GM11168 (cell line): ENCODE measurements at regions not wholly inside any gene's neighbourhood (a gene's known extent, or its start where the extent isn't known, plus 50 kb on each side); places are given as distances from the start of the nearest gene placed in this dataset.

Experiments
- in situ Hi-C: fragments of 300-500 bp; cut with MboI; formaldehyde crosslinking; loops from one replicate; pipeline ENCODE4 v1.12.0; 2022; ENCODE audit warnings: low sequenced_read_pairs; ENCODE audit not compliant: unreplicated experiment

GRCh38 chr7:25358926-25359325 lies 130.6 kb upstream of the NPVF start:
- in situ Hi-C loops, result no loop called here

GRCh38 chr7:25359471-25360059 lies 131.3 kb upstream of the NPVF start:
- in situ Hi-C loops, result no loop called here

GRCh38 chr7:25360451-25360850 lies 132.2 kb upstream of the NPVF start:
- in situ Hi-C loops, result no loop called here

- in situ Hi-C loops, result no loop called here
Measured at GRCh38 chr7:25361387-25361786, 133.1 kb upstream of the NPVF start.

GRCh38 chr7:25361863-25362262 lies 133.6 kb upstream of the NPVF start:
- in situ Hi-C loops, result no loop called here

- in situ Hi-C loops, result no loop called here
Measured at GRCh38 chr7:25368599-25369201, 140.4 kb upstream of the NPVF start.

- in situ Hi-C loops, result no loop called here
Measured at GRCh38 chr7:25369786-25370185, 141.5 kb upstream of the NPVF start.

GRCh38 chr7:25371972-25372371 lies 143.7 kb upstream of the NPVF start:
- in situ Hi-C loops, result no loop called here

- in situ Hi-C loops, result no loop called here
Measured at GRCh38 chr7:25375805-25376600, 147.7 kb upstream of the NPVF start.

GRCh38 chr7:25379351-25380300 lies 151.3 kb upstream of the NPVF start:
- in situ Hi-C loops, result loop anchor here (10.0 kb wide), 1 partner anchor 115 kb away; no protein-coding TSS in a partner anchor

- in situ Hi-C loops, result loop anchor here (10.0 kb wide), 1 partner anchor 117 kb away; no protein-coding TSS in a partner anchor
Measured at GRCh38 chr7:25381818-25382589, 153.7 kb upstream of the NPVF start.

GRCh38 chr7:25382869-25383268 lies 154.6 kb upstream of the NPVF start:
- in situ Hi-C loops, result loop anchor here (10.0 kb wide), 1 partner anchor 118 kb away; no protein-coding TSS in a partner anchor

GRCh38 chr7:25383402-25383801 lies 155.1 kb upstream of the NPVF start:
- in situ Hi-C loops, result loop anchor here (10.0 kb wide), 1 partner anchor 119 kb away; no protein-coding TSS in a partner anchor

GRCh38 chr7:25384788-25385505 lies 156.7 kb upstream of the NPVF start:
- in situ Hi-C loops, result loop anchor here (10.0 kb wide), 1 partner anchor 120 kb away; no protein-coding TSS in a partner anchor

- in situ Hi-C loops, result loop anchor here (10.0 kb wide), 1 partner anchor 121 kb away; no protein-coding TSS in a partner anchor
Measured at GRCh38 chr7:25385506-25386136, 157.3 kb upstream of the NPVF start.

GRCh38 chr7:25386311-25386744 lies 158.0 kb upstream of the NPVF start:
- in situ Hi-C loops, result loop anchor here (10.0 kb wide), 1 partner anchor 122 kb away; no protein-coding TSS in a partner anchor

- in situ Hi-C loops, result loop anchor here (10.0 kb wide), 1 partner anchor 124 kb away; no protein-coding TSS in a partner anchor
Measured at GRCh38 chr7:25388681-25389080, 160.4 kb upstream of the NPVF start.
